Fibroblast of villous mesenchyme (primary cell): ENCODE measurements at regions not wholly inside any gene's neighbourhood (a gene's known extent, or its start where the extent isn't known, plus 50 kb on each side); places are given as distances from the start of the nearest gene placed in this dataset.

ENCODE experiments used
- DNase-seq: peaks from one replicate; pipeline ENCODE4 v3.0.0-alpha.2; 2010; ENCODE audit warnings: low read depth
- H3K4me3 ChIP-seq: 2 replicates; pipeline ENCODE4 v1.5.1; 2011; ENCODE audit warnings: low read depth, mild to moderate bottlenecking, low read length
- TF ChIP-seq, protein P1 (sequence below): IDR thresholded peaks from 2 replicates; pipeline ENCODE4 v1.5.1; 2012; ENCODE audit warnings: low read depth, mild to moderate bottlenecking, low read length; ENCODE audit not compliant: insufficient read depth

GRCh38 chr15:70204652-70205051 is 106.9 kb upstream of the TLE3 start:
- no peak for DNase-seq

DNA sequence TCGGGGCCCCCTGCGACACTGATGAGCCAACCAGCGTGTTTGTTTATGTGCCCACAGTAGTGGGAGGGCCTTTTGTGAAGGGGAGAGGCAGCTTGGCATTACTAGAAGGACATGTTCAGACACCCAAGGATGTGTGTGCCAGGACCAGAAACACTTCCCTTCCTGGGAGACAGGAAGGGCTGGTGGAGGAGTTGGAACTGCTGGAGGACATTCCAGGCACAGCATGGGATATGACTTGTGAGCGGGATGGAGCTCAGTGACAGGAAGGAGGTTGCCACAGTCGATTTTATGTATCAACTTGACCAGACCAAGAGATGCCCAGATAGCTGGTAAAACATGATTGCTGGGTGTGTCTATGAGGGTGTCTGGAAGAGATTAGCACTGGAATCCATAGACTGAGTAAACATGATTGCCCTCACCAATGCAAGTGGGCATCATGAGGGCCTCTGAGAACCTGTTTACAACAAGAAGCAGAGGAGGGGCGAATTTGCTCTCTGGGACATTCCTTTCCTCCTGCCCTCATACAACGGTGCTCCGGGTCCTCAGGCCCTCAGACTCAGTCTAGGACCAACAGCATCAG is 106.4 kb upstream of the TLE3 start:
- no peak for DNase-seq
- H3K4me3 ChIP-seq = no peak overlapping the region
- TF ChIP-seq, protein P1, sequence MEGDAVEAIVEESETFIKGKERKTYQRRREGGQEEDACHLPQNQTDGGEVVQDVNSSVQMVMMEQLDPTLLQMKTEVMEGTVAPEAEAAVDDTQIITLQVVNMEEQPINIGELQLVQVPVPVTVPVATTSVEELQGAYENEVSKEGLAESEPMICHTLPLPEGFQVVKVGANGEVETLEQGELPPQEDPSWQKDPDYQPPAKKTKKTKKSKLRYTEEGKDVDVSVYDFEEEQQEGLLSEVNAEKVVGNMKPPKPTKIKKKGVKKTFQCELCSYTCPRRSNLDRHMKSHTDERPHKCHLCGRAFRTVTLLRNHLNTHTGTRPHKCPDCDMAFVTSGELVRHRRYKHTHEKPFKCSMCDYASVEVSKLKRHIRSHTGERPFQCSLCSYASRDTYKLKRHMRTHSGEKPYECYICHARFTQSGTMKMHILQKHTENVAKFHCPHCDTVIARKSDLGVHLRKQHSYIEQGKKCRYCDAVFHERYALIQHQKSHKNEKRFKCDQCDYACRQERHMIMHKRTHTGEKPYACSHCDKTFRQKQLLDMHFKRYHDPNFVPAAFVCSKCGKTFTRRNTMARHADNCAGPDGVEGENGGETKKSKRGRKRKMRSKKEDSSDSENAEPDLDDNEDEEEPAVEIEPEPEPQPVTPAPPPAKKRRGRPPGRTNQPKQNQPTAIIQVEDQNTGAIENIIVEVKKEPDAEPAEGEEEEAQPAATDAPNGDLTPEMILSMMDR = no peak

More at GRCh38 chr15:70204652-70205051, 106.9 kb upstream of the TLE3 start:
- no peak overlapping the region for H3K4me3 ChIP-seq
- TF ChIP-seq, protein P1 = no peak

GRCh38 chr15:70202756-70203155 is 105.0 kb upstream of the TLE3 start:
- no peak overlapping the region for H3K4me3 ChIP-seq
- TF ChIP-seq, protein P1 = no peak
- no peak for DNase-seq

DNA sequence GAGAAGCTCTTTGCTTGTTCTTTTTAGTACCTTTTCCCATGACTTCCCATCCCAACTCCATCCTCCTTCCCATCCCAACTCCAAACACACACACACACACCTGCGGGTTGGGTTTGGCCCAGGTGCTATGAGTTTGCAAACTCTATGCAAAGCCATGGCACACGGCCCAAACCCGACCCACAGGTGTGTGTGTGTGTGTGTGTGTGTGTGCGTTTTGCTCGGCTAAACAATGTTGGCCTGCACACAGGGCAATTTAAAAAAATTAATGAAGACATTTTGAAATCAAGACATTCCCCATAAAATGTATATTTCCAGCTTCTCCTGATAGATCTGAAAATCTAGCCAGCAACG is 103.7 kb upstream of the TLE3 start:
- DNase-seq = no peak
- H3K4me3 ChIP-seq = no peak overlapping the region
- TF ChIP-seq, protein P1 = no peak

DNA sequence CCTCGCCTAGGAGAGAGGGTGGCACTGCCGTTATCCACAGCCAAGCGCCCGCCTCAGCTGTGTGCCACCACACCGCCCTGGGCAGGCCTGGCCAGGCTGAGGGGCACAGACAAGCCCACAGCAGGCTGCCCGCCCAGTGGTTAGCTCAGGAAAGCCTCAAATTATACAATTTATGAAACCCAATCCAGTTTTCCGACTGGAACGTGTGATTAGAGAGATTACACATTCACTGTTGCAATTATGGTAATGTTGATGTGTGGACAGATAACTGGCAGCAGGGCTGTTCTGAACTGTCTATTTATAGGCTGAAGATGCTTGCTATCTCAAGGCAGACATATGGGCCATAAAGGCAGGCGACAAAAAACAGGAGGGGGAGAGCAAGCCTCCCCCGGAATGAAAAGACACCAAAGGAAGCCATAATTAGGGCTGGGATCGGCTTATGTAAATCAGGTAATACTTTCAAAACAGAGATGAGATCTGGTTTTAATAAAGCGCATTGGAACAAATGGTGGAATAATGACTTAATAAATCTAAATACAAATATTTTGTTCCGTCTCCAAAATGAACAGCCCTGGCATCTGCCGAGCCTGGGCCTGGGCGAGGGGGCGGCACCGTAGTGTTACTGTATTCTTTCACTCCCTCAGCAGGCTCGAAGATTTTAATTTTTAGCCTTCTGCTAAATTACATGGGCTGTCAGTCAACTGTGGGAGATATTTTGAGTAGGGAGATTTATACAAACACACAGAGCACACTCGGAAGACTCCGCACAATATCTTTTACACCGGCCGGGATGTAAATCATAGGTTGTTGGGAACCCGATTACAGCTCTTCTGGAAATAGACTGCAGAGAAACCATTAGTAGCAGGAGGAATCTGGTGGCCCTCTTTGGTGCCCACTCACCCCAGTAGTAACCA is 103.1 kb upstream of the TLE3 start:
- TF ChIP-seq, protein P1 = no peak
- DNase-seq = peak; percentile 65
- H3K4me3 ChIP-seq = no peak overlapping the region

GRCh38 chr15:70199540-70200410 is 102.1 kb upstream of the TLE3 start:
- no peak for DNase-seq
- H3K4me3 ChIP-seq = no peak overlapping the region
- TF ChIP-seq, protein P1 = no peak
